GM19035 (cell line): ENCODE measurements at regions not wholly inside any gene's neighbourhood (a gene's known extent, or its start where the extent isn't known, plus 50 kb on each side); places are given as distances from the start of the nearest gene placed in this dataset.

ENCODE experiments used
- ATAC-seq: cut with Tn5 transposase; IDR thresholded peaks from one replicate; pipeline ENCODE4 v1.9.1; 2021; ENCODE audit not compliant: unreplicated experiment

DNA sequence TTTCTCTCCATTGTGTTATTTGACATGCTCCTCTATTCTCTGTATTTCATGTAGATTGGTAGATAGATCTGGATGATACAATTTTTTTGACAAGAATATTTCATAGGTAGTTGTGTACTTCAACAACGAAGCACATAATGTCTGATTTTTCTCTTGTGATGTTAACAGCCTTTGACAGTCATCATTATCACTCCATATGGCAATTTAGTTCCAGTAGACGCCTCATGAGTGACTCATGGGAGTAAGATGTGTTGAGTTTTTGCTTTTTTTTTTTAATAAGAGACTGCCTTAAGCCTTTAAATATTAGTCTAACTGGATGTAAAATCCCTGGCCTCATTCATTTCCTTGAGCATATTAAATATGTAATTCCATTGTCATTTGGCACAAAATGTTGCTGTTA lies 123.5 kb upstream of the ZNF32 start:
- no peak for ATAC-seq

DNA sequence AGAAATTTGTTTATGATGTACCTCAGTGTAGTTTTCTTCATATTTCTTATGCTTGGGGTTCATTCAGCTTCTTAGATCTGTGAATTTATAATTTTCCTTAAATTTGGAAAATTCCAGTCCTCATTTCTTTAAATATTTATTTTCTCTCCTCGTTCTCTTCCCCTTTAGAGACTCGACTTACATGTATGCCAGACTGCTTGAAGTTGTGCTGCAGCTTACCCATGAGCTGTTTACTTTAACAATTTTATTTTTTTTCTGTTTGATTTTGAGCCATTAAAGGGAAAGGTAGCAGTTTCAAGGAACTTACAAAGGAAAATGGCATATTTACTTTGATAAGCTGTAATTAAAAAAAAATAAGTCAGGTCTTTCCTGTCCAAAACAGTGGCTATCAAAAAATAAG lies 123.0 kb upstream of the ZNF32 start:
- ATAC-seq, result no peak

DNA sequence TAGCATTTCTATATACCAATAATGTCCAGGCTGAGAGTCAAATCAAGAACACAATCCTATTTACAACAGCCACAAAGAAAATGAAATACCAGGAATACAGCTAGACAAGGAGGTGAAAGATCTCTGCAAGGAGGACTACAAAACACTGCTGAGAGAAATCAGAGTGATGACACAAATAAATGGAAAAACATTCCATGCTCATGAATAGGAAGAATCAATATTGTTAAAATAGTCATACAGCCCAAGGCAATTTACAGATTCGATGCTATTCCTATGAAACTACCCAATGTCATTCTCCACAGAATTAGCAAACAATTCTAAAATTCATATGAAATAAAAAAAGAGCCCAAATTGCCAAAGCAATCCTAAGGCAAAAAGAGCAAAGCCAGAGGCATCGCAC lies 116.8 kb upstream of the ZNF32 start:
- no peak for ATAC-seq

DNA sequence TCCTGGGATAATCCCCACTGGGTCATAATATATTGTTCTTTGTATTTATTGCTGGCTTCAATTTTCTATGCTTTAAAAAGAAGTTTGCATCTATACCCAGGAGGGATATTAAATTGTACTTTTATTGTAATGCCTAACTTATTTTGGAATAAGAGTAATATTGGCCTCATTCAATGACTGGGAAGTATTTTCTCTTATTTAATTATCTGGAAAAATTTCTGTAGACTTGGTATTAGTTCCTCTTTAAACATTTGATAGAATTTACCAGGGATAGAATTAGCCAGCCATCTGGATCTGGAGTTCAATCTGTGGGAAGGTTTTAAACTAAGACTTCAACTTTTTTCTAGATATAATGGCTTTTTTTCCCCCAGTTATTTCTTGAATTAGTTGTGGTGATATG lies 115.2 kb upstream of the ZNF32 start:
- no peak for ATAC-seq

DNA sequence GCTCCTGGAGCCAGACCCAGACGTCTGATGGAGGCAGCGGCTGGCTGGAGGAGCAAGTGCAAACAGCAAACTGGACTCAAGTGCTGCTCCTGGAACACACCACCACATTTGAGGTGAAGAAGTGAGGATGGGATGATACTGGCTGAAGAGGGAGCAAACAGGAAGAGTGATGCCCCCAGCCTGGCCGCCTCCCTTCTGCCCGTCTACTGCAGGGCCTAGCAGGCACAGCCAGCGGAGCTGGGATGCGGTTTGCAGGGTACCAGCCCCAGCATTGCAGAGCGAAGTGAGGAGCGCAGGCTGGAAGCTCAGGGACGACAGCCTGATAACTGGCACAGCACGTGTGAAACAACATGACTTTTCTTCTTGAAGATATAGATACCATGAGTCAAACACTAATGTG lies 111.8 kb upstream of the ZNF32 start:
- no peak for ATAC-seq

DNA sequence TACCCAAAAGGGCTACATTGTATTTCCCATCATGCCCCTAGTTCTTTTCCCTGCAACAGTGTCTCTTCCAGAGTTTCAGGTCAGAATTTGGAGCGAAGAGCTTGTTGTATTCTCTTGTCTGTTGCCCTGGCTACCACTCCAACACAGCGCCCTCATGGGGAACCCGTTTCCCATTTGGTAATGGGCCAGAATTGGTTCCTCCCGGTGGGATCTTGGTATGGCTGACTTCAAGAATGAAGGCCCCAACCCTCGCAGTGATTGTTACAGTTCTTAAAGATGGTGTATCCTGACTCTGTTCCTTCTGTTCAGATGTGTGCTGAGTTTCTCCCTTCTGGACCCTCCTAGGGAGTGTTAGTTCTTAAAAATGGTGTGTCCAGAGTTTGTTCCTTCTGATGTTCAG lies 110.5 kb upstream of the ZNF32 start:
- no peak for ATAC-seq

DNA sequence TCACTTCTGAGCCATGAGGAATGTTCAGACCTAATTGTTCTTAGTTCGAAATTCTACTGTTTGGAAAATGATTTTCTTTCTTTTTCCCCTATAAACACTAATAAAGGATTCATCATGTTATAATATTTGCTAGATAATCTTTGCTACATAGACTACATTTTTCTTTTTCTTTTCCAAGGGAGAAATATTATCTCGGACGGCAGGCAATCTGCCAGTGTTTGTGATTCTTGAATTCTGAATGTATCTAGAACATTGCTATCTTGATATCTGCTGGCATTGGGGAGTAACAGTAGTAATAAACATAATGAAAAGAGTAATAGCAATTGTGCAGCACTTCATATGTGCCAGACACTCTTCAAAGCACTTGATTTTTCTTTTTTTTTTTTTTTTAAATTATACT lies 107.7 kb upstream of the ZNF32 start:
- no peak for ATAC-seq

DNA sequence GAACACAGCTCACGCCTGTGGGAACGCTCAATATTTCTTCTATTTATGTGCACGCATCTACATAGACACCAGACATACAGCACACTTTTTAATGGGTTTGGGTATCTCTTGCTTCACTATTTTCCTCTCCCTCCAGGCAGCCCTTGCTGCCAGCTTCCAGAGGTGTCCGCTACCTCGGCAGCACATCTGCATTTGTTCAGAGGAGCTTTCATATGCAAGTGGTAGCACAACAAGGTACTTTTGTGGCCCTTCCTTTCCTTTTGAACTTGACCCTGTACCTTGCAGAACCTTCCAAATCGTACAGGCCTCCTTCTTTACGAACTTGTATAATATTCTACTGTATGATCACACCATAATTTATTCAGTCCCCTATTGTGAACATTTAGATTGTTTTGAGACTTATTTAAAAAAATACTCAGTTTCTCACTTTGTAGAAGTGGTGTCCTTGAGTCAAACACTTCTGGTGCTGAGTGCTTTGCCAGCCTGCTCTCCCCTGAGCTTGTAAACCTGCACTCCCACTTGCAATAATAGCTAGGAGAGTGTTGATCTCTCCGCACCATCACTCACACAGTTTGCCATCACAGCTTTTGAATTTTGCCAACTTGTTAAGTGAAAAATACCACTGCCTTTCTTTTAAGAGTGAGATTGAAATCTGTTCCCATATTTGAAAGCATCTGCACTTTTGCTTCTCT lies 106.0 kb upstream of the ZNF32 start:
- no peak for ATAC-seq

DNA sequence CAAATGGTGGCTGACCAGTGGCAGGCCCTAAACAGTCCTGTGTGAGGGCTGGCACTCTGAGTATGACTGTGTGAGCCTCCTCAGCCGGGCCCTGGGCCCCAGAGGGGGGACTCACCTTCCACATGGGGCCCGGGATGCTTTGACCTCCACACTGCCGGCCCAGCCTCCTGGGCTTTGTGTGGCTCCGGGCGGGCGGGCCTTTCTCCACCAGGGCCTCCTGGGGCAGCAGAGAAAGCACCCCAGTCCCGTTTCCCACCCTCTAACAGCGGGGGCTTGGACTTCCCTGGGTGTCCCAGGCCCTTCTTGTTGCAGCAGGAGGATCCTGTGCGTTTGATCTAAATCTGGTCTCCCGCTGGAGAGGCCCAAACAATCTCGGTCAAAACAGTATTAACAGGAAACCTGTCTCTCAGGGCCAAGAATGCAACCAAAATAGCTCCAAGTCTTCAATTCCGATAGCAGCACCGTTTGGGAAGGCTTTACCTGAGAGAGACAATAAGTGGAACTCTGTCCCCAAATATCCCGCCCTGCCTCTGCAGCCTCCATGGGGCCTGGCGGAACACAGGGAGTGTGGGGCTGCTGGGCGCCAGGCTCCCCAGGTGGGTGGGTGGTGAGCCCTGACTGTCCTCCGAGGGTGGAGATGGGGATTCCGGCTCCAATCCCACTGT lies 104.8 kb upstream of the ZNF32 start:
- no peak for ATAC-seq

DNA sequence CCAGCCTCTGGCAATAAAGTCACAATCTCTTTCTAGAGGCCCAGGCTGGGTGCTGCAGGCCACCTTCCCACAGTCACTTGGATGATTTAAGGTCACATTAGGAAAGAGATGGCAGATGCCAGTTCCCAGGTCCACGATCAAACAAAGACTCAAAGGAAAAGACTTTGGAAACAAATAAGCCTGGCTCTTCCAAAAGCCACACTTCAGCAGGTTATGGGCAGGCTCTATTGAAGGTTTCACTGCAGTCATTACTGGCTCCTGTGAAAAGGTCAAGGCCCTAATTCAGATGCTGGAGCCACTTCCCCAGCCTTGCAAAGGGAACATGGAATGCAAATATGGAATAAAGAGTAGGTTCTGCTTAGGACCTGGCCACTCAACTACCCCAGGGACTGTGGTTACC lies 104.0 kb upstream of the ZNF32 start:
- no peak for ATAC-seq

DNA sequence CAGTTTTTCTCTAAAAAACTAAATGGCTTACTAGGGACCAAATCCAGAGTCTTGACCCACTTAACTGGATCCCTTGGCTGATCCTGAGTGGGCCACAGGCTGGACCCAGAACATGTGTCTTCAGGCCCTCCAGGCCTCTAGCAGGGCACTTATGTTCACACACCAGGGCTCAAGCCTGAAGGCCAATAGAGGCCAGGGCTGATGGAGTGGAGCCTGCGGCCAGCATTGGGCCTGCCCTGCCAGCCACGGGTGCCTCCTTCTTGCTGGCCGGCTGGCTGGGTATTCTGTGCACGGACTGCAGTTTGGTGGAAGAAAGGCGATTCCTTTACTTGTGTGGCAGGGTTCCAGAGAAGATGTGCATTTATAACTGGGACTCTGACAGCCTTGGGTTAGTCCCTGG lies 103.0 kb upstream of the ZNF32 start:
- ATAC-seq, result no peak

DNA sequence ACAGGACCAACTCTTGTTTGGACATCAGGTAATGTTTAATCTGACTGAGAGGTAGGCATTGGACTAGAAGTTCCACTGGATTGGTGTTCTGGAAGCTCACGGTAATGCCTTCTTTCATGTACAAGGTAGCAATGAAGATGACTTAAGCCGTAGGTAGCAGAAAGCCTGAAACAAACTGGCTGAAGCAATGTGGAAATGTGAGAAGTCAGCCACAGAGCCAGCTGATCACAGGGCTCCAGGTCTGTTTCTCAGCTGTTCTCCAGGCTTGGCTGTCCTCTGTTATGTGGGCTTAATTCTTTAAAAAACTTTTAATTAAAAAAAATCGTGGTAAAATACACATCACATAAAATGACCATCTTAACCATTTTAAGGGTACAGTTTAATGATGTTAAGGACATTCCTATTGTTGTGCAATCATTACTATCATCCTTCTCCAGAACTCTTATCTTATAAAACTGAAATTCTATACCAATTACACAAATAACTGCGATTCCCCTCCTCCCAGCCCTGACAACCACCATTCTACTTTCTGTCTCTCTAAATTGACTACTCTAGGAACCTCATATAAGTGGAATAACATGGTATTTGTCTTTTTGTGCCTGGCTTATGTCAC lies 101.4 kb upstream of the ZNF32 start:
- no peak for ATAC-seq

DNA sequence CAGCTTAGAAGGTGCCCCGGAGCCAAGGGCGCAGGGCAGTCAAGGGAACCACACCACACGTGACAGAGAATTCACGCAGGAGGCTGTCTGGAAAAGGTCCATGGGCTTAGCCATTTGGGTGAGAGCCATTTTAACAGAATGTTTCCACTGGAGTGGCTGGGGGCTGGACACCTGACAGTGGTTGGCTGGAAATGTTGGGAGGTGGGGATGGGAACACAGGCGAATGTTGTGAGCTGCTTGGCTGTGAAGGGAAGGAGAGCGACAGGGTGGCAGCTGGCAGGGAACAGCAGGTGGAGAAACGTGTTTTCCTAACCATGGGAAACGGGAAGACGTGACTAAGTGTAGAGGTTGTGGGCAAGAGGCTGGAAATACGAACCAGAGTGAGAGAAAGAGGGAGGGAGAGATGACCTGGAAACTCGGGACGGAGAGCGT lies 100.5 kb upstream of the ZNF32 start:
- ATAC-seq, result no peak

DNA sequence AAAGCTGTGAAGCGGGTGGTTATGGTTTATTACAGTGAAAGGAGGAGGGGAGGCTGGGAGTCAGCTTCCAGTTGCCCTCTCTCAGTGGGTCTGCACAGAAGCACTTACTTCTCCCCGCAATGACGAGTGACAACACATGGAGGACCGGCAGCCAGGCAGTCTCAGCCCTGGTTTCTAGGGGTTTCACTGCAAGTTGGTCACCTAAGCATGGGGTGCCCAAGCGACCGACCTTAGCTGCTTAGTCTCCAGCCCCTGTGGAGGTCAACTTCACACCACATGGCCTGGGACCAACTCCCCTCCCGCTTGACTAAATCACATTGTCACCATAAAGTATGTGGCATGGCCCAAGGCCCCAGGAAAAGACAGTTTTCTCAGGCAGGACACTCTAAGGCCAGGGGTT lies 99.9 kb upstream of the ZNF32 start:
- ATAC-seq, result no peak

DNA sequence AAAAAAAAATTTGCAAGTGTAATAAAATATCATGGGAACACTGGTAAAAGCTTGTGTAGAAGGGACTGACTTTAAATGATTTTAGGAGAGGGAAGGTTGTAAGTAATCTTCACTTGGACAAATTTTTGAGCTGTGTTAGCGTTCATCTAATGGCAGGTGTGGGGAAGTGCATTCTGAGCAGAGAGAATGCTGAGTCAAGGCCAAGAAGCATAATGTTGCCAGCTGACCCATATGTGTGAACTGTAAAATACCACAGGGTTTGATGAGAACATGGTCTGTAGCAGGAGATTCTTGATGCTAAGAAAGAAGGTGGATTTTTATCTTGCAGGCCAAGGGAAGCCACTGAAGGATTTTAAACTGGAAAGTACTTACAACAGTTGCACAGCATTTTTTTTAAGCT lies 98.2 kb upstream of the ZNF32 start:
- no peak for ATAC-seq

DNA sequence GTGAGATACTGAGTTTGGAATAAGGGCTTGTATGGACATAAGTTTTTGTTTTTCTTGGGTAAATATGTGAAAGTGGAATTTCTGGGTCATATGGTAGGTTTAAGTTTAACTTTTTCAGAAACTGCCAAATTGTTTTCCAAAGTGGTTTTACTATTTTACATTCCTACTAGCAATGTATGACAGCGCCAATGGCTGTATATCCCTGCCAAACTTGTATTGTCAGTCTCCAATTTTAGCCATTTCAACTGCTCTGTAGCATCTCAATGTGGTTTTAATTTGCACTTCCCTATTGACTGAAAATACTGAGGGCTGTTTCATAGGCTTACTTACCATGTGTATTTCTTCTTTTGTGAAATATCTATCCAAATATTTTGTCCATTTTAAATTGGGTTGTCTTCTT lies 90.5 kb upstream of the ZNF32 start:
- no peak for ATAC-seq

DNA sequence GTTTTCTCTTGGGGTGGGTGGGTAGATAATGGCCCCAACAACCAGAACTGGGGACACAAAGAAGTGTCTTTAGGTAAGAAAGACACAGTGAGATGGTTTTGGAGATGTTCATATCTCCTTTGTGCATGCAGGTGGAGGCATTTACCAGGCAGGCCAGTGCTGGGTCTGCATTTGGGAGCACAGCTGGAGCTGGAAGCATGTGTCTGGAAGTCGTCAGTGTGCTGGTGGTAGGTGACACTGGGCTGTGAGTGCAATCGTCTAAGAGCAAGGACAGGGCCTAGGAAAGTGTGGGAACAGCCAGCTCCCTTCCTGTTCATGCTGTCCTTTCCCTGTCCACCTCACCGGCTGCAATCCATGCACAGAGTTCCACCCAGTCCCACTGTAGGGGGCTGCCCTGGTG lies 88.3 kb upstream of the ZNF32 start:
- no peak for ATAC-seq

DNA sequence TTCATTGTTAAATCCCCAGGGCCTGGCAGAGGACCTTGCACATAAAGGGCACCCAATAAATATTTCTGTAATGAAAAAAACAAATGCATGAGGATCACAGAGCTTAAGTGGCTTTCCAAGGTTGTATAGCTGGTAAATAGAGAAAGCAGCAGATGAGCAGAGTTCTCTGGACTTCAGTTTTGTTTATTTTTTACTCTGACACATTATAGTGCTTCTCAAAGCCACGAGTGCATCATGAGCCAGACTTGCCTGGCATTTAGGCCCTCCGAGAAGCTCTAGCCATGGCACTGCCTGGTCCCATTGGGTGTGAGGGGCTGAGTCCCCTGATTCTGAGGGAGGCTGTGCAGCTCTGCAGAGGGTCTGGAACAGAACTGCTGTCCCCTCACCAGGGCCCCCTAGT lies 87.2 kb upstream of the ZNF32 start:
- ATAC-seq, result no peak

DNA sequence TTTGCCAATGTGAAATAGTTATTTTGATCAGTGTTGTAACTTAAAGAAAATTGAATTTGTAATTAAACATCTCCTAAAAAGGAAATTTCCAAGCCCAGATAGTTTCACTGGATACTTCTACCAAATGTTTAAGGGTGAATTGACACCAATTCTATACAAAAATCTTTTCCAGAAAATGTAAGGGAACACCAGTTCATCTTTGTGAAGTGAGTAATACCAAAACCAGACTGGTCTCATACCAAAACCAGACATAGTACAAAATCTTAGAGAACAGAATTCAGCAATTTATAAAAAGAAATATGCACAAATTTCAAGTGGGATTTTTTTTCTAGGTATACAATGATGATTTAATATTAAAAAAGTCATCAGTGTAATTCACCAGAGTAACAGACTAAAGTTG lies 86.0 kb upstream of the ZNF32 start:
- no peak for ATAC-seq

DNA sequence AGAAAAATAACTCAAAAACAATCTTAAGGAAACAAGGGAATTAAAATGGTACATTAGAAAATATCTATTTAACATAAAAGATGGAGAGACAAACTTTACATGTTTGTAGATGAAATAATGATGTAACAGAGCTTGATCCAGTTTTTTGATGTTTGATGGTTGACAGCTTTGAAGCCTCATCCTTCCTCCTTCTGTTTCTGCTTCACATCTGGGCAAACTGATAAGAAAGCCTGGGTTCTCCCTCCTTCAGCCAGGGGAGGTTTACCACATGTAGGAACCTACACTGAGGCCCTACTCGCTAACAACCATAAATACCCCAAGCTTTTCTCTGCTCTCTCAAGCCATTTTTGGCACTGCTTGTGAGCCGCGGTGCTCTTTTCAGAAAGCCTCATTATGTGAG lies 82.8 kb upstream of the ZNF32 start:
- no peak for ATAC-seq

DNA sequence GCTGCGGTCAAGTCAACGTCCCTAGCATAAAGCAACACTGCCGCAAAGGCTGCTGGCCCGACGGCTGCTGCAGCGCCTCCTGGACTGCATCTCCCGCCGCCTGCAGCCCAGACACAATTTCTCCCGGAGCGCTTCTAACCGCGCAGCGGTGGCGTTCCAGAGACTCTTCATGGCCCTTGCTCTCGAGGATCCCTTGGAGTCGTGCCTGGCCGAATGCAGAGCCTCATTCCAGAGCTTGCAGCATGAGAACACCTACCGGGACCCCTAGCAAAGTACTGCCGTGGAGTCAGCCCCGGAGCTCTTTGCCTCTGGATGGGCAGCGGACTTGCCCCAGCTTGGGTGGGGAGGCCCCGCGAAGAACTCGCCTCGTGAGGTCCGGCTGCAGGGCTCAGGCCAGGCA lies 79.7 kb upstream of the ZNF32 start:
- ATAC-seq, result no peak

DNA sequence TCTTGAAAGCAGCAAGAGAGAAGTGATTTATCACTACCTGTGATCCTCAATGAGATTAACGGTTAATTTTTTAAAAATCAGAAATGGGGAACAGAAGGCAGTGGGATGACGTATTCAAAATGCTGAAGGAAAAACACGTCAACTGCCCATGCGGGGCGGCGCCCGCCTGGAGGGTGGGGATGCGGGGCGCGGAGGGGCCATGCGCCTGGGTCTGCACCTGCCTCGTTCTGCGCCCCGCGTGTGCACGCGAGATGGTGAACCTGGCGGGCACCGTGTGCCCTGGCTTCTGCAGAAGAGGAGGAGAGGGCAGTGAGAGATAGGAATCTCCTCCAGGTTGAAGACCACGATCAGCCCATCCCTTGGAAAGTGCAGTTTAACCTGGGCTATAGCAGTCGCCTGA lies 79.3 kb upstream of the ZNF32 start:
- ATAC-seq, result no peak

DNA sequence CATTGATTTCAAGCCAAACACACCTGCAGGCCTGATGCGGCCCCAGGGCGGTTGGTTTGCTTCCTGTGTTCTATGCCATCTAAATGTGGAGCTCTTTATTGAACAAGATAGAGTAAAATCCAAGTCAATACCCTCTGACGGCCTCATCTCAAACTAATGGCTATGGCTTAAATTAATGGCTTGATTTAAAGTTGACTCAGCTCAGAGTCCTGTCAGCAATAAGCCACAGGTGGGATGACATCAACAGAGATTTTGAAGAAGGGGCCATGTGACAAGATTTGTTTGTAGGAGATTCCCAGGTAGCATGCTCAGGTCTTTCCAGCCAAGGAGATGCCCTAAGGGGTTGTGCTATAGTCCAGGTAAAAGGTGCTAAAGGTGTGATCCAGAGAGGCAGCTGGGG lies 66.7 kb upstream of the ZNF32 start:
- no peak for ATAC-seq
